GM18511 (cell line): ENCODE measurements at regions not wholly inside any gene's neighbourhood (a gene's known extent, or its start where the extent isn't known, plus 50 kb on each side); places are given as distances from the start of the nearest gene placed in this dataset.

Source experiments
- ATAC-seq: cut with Tn5 transposase; IDR thresholded peaks from one replicate; pipeline ENCODE4 v1.9.1; 2021; ENCODE audit warnings: mild to moderate bottlenecking, moderate library complexity; ENCODE audit not compliant: unreplicated experiment

DNA sequence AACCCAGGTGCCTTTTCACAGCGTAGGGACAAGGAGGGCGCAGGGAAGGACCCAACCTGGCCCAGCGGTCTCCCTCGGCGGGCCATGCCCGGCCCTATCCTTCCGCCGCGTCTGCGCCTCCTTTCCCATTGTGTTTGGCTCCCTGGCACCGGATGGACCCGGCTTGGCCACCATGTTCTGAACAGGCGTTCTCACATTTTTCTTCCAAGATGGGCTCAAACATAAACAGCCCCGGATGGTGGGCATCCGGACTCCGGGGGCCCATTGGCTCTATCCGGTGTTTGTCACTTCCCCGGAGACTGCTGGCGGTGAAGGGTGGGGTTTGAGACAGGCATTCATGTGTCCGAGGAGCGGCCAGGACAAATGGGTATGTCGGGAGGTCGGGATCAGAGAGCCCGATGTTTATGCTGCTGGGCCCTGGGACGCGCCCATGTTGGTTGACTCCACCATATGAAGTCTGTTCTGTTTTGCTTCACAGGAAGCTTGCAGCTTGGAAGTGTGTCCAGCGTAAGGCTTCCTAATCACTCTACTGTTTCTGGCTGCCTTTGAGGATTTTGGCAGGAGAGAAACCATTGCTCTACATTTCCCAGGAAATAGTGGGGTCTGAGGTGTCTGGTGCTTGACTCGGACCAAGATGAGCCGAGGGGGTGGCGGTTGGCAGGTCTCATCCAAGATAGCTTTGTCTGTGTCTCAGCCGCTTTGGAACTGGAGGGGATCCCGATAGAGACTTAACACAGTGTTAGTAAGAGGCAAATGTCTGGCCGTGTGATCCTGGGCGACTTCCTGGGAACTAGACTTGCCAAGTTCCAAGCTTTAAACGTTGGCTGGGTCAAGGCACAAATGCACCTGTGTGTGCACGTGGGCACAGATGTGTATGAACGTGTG, 188.3 kb downstream of the IRF8 start:
- ATAC-seq: no peak

DNA sequence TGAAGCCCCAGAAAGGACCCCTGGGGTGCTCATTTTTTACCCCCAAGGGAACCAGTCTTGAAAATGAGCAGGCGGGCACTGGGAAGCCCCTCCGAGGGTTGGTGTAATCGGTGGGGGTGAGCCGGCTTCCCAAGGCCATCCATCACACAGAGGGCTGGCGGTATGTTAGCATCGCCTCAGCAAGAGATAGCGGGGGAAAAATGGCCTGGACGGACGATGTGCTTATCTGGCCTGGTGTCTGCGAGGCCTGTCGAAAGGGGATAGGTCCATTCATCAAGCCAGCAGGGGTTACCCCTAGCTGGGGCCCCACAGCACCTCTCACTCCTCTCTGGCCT, 188.9 kb downstream of the IRF8 start:
- no peak for ATAC-seq

DNA sequence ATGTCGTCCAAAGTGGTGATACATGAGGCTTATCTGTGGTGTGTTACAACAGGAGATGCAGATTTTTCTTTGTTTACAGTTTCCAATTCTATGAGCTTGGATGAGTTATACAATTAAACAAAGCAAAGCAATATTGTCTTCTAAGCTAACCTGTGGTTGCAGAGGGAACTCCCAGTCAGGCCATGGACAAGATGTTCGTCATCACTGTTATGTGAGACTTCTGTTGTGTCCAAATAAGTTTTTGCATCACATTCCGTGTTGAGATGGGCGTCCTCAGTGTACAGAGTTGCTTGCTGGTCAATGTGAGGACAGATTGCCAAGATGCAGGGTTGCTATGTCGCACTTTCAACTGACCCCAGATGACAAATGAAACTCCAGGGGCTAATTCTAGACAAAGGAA, 189.3 kb downstream of the IRF8 start:
- no peak for ATAC-seq

DNA sequence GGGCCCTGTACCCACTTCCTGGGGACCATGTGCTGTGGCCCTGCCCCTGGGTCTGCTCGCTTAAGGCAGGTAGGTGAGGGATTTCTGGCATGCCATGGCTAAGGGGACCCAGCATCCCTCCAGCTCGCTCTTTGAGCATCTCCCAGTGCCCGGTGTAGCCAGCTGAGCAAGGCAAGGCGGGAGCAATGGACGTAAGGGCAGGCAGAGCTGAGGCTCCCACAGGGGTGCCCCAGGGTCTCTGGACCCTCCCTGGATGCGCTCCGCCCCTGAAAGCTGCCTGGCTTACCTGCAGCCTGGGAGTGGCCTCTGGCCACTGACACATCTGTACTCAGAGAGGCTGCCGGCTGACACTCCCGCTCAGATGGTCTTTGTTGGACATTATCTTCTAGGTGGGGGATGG, 189.9 kb downstream of the IRF8 start:
- ATAC-seq: no peak

DNA sequence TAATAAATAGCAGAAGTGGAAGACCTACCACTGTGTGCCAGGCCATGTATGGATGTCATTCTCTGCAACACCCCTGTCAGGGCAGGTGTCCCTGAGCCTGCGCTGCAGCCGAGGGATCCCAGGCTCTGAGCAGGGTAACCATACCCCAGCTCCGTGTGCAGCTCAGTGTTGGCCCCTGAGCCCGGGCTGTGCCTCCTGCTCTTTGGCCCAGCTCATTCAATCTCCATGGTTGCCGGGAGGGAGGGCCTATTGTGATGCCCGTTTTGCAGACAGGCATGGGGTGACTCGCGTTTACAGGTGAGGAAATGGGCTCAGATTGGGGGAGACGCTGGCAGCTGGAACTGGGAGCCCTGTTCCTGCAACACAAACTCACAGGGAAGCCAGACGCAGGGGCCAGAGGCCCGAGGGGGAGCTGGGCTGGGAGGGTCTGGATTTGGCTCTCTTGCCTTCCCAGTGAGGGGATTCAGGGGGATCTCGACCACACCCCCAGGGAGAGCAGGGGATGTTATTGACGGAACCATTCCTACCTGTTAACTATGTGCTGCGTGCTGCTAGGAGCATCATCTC, 190.5 kb downstream of the IRF8 start:
- no peak for ATAC-seq

DNA sequence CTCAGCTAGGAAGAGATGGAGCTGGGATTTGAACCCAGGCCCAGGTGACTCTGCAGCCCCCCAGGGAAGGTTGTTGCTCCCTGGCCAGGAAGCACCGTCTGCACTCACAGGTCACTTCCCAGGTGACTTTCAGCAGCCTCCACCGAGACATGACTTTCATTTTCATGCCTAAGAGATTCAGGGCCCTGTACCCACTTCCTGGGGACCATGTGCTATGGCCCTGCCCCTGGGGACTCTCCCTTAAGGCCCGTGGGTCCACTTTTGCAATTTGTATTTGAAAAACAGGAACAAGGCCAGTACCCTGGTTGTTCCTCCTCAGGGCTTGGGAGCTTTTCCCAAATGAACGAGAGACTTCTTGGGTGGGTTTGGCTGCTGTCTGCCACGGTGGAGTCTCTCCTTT, 191.0 kb downstream of the IRF8 start:
- peak; percentile 63 for ATAC-seq

DNA sequence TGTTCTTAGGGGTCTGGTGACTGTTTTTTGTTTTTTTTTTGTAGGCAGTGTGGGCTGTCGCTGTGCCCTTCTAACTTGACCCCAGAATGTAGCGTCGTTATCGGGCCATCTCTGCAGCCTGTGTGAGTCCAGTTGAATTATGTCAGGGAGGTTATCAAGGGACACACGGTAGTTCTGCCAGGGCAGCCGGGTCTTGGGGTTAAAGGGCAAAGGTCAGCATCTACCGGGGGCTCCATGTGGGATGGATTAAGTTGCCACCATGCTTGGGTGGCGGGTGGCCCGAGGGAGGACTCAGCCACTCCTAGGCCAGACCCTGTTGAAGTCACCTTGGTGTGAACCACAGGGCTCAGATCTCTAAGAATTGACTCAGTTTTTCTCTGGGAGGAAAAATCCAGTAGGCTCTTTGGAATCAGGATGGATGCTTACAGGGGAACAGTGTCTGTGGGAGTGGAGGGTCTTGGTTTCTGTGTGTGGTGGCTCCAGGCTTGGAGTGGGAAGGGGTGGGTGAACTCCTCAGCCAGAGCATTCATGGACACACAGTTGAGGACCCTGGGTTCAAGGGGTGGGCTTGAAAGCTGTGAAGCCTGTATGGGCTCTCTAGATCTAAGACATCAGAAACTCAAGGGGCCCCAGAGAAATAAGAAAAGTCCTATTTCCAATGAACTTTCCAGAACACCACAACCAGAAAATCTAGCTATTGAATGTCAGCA, 191.7 kb downstream of the IRF8 start:
- ATAC-seq: no peak

DNA sequence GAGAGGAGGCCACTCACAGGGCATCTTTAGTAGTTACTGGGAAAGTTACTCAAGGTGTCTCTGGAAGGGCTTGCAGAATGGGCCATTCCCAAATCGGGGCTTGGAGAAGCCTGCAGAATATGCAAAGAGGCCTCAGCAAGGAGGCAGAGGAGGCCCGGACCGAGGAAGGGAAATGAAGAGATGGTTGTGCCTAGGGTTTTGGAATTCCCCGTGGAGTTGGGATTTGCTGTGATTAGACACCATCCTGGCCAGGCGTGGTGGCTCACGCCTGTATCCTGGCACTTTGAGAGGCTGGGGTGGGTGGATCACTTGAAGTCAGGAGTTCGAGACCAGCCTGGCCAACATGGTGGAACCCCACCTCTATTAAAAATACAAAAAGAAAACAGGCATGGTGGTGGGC, 193.0 kb downstream of the IRF8 start:
- no peak for ATAC-seq

DNA sequence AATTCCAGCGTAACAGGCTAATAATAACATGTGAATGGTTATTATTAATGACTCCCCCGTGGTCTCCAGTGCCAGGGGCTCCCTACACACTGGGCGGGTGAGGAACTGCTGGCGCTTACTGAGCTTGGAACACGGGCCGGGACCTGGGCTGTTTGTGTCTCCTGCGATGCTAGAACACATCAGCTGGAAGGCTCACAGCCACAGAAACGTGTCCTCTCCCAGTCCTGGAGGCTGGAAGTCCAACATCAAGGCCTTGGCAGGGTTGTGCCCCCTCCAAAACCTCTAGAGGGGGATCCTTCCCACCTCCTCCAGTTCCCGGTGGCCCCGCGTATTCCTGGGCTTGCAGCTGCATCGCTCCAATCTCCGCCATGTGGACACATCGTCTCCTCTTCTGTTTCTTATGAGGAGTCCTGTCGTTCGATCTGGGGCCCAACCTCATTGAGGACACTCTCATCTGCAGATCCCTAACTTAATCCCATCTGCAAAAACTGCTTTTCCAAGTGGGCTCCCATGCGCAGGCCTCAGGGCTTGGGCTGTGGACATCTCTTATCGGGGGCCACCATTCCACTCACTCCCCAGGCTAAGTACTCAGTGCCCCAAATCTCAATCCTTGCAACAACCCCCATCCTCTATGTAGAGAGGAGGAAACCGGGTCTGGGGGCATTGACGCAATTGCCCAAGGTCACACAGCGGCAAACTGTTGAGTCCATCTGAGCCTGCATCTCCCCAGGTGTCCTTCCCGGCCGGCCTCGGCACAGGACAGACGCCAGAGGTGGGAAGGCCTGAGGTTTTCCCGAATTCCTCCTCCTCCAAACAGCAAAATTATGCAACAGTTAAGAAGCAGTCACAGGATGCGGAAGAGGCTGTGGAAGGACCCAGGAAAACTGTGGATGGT, 193.9 kb downstream of the IRF8 start:
- no peak for ATAC-seq

DNA sequence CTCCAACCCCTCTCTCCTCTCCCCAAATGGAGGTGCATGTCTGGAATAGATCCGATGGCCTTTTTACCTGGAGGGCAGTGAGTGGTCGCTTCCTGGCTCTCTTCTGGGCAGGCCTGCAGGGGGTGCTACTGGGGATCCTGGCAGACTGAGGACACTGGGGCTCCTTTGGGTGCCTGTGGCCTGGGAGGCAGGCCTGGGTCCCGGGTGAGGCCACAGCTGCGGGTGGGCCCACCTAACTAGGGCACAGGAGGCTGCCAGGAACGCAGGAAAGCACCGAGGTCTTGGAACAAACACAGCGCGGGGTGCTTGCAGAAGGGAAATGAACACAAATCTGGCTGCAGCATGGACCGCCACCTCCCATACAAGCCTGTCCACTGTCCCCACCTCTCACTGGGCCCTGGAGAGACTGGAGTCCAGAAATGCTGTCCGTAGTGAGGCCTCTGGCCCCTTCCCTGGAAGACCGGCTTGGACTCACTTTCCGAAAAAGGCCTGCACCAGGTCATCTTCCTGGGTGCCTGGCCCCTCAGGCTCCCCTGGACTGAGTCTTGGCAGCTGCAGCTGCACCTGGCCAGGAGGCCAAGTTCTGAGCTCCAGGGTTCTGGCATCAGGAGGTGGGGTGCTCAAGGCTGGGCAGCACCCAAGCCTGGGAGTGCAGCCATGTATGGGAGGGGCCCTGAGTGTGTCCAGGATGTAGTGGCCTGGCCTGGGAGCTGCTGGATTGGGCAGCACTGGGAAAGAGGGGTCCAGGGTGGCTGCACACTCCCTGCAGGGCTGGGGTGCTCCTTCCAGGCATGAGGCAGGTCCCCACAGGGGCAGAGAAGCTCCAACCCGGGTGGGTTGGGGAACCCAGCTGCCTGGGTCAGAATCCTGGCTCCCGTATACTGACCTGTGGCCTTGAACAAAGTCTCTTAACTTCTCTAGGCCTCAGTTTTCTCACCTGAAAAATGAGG, 195.1 kb downstream of the IRF8 start:
- no peak for ATAC-seq

DNA sequence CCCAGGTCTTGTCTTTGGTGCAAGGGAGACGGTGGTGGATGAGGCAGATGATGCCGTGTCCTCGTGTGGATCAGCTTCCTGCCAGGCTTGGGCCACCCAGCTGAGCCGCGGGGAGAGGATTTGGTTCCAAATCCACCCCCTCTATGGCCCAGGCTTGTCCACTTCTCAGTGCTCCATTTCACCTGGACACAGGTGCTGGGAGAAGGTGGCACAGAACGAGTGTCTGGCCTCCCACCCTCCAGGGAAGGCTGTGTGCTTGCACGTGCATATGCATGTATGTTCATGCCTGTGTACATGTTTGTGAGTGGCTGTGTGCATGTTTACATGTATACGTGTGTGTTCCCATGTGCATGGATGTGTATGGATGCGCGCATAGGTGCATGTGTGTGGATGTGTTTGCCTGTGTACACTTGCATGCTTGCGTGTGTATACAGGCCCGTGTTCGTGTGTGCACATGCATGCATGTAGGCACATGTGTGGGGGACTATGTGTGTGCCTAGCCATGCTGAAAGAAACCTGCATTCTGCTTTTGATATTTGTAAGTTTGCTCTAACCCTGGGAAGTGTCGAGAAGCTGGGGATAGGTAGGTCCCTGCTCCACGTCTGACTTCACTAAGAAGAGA, 196.3 kb downstream of the IRF8 start:
- no peak for ATAC-seq

DNA sequence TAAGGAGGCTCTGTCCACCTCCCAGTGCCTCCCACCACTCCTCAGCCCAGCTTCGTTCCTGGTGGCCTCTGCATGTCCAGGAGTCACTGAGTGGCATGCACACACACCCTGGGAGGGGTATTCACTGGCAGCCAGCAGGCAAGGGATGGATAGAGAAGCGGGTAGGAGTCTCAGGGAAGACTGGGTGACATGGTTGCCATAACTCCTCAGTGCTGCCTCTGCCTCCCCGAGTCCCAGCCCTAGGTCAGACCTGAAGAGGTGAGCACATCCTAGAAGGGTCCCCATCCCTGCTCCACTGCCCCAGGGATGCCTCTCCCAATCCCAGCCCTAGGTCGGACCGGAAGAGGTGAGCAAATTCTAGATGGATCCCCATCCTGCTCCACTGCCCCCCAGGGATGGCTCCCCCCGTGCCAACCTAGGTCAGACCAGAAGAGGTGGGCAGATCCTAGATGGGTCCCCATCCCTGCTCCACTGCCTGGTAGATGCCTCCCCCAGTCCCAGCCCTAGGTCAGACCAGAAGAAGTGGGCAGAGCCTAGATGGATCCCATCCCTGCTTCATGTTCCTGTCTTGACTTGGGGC, 197.0 kb downstream of the IRF8 start:
- no peak for ATAC-seq

DNA sequence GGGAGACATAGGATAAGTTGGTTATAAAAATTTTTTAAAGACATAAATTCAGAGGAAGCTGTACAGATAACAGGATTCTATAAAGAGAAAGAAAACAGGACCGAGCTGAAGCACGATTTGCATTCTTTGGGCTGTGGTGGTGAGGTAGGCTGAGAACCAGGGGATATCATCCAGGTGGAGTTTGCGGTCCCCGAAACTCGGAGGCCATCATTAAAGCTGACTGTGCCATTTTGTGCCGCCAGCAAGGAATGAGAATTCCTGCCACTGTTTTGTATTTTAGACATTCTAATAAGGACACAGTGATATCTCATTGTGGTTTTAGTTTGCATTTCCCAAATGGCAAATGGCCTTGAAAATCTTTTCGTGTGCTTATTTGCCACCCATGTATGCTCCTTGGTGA, 197.9 kb downstream of the IRF8 start:
- ATAC-seq: no peak

DNA sequence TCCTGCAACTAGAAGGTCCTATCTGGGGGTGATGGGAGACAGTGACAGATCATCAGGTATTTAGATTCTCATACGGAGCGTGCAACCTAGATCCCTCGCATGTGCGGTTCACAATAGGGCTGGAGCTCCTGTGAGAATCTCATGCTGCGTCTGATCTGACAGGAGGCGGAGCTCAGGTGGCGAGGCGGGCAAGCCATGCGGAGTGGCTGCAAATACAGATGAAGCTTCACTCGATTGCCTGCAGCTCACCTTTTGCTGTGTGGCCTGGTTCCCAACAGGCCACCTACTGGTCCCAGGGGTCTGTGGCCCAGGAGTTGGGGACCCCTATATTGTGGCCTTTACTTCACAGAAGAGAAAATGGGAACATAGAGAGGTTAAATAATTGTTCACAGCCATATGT, 200.4 kb downstream of the IRF8 start:
- no peak for ATAC-seq

DNA sequence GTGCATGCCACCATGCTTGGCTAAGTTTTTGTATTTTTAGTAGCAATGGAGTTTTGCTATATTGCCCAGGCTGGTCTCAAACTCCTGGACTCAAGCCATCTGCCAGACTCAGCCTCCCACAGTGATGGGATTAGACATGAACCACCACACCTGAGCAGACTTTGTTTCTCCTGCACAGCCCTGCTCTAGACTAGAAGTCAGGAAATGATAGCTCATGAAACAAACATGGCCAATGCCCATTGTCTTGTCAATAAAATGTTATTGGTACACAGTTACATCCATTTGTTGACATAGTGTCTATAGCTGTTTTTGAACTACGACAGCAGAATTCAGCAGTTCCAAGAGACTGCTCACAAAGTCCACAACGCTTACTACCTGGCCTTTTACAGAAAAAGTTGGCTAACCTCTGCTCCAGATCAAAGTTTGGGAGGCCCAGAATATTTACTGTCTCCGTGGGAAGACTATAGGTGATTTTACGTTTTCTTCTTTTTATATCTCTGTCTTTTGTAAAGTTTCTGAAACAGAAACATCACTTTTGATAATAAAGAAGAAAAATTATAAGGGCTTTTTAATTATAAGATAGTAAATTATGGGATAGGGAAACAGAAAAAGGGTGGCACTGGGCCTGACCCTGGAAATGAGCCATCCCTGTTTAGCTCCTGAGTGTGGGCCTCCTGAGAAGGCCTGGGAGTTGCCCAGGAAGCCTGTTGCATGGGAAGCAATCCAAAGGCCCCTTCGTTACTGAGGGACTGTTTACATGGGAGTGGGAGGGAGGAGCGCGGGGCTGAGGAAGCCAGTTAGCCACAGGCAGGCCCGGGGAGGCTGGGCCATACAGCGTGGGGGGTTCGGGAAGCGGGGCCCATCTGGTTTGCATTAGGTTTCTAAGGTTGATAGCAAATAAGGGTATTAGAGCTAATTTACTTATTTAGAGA, 201.5 kb downstream of the IRF8 start:
- ATAC-seq: no peak

DNA sequence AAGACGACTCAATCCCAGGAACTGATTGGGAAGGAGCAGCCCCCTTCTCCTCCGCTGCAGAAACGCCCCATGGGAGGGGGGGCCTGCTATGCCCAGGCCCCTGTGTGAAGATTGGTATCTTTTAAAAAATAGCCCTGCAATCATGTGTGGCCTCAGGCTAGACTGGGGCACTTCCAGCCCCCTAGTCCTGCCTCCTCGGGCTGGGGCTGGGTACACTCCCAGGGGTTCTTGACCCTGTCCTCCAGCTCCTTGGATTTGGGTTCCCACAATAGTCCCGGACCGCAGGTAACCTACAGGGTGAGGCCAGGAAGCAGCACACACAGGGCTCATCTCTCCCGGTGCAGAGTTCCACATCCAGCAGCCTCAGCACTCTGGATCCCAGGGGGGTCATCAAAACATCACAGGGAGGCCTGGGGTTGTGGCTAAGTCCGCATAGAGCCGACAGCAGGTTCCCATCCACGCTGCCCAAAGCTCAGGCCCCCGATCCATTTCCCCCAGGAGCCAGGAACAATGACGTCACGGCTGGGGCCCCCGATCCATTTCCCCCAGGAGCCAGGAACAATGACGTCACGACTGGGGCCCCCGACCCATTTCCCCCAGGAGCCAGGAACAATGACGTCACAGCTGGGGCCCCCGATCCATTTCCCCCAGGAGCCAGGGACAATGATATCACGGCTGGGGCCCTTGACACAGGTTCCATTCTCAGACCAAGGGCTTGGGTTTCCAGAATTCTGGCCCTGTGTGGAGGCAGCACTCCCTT, 202.4 kb downstream of the IRF8 start:
- ATAC-seq: no peak

DNA sequence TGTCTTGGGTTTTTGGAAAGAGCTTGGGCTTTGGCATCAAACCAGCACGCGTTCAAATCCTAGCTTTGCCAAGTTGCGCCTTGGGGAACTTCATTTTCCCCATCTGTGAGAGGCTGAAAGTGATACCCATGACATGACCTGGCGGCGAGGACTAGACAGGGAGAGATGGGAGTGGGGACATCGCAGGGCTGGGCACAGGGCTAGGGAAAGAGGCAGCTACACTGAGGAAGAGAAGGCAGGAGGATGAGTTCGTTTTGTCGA, 202.9 kb downstream of the IRF8 start:
- ATAC-seq: no peak

DNA sequence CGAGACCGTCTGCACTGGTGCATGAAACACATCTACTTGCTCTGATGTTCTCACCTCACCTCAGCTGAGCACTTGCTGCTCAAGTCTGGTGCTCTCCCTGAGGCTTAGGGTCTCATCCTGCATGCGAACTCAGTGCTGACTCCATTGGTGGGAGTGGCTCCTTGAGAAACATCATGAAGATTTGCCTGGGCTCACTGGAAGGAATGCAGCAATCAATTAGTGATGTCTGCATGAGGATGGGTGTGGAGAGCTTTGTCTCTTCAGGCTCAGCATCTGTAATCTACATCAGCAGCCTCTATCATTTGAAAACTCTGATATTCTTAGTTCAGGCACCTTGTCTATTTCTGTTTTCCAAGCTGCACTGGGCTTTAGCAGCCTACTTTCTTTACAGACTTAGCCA, 204.4 kb downstream of the IRF8 start:
- no peak for ATAC-seq
